ENCODE measurements at regions not wholly inside any gene's neighbourhood (a gene's known extent, or its start where the extent isn't known, plus 50 kb on each side); places are given as distances from the start of the nearest gene placed in this dataset.
"Not testable (repeated sequence)": the region's sequence is repeated elsewhere in the genome, so short reads cannot be mapped to it uniquely, and the experiment has no call there.

DNA sequence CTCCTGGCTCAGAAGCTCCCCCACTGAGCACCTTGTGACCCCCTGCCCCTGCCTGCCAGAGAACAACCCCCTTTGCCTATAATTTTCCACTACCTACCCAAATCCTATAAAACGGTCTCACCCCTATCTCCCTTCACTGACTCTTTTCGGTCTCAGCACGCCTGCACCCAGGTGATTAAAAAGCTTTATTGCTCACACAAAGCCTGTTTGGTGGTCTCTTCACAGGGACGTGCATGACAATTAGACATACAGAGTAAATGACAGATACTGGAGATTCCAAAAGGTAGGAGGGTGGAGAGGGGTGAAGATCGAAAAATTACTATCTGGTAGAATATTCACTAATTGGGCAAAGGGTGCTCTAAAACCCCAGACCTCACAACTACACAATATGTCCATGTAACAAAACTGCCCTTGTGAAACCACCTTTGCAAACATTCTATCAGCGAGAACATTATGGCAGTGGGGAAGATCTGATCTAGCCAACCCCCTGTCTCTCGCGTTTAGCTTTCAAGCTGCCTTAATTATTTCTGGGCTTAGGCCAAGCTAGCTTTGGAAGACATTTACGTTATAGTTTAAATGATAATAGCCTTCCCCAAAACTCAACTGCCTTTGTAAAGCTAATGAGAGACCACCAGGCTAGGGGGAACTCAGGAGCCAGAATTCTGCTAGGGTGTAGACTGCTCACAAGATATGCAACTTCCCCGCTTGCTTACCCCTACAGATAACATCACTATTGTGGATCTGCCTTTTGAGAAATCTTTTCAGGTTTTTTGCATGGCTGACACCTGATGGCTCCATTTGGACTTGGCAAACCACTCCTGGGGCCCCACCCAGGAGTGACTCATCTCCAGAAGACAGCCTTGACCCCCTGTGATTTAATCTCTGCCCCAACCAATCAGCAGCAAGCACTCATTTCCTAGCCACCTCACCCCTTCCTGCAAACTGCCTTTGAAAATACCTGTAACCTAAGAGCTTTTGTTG, 1534.0 kb upstream of the SPRY2 start:
- DNase-seq, result no peak

GRCh38 chr13:81874253-81874652, 1533.3 kb upstream of the SPRY2 start:
- DNase-seq, result no peak

DNA sequence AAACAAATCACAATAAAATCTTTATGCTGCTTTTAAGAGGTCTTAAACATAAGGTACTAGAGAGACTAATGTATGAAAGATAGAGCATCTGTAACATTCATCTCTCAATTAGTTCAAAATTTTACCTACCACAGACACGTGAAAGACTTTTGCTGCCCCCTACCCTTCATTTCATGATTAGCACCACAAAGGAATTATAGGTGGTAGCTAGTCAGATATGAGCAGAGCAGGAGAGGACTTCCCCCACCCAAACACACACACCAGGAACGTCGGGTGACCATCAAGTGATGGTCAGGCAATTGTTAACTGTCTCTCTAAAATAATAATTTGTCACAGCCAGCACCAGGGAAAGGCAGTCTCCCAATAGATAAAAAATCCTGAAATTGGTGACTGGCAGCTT, 1531.7 kb upstream of the SPRY2 start:
- peak; percentile 11 for DNase-seq

DNA sequence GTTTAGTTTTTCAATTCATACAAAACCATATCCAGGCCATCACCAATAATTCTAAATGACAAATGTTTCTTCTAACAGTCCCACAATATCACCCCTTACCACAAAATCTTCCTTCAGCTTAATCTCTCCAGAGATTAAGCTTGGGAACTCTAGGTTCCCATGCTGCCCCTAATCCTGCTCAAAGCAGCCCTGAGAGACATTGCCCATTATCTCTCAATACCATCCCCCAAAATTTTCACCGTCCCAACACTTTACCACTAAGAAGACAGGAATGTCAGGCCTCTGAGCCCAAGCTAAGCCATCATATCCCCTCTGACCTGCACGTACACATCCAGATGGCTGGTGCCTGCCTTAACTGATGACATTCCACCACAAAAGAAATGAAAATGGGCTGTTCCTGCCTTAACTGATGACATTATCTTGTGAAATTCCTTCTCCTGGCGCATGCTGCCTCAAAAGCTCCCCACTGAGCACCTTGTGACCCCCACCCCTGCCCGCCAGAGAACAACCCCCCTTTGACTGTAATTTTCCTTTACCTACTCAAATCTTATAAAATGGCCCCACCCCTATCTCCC, 1530.9 kb upstream of the SPRY2 start:
- not testable (repeated sequence) for DNase-seq

GRCh38 chr13:81848291-81848690, 1507.4 kb upstream of the SPRY2 start:
- no peak for DNase-seq

DNA sequence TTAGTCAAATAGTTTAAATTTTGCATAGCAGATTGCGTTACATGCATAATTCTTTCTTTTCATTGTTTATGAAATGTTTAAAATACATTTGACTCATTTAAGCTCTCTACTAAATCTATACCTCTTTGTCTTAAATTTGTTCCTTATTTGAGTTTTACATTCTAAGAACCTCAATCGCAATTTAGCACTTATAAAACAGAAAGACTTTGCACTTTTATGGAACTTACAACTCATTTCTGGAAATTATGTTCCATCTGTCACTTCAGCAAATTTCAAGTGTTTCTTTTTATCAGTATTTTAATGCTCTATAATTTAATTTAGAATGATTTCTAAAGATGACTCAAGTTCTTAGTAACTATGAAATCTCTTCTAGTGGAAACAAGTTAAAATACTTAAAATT, 1505.8 kb upstream of the SPRY2 start:
- DNase-seq, result no peak

DNA sequence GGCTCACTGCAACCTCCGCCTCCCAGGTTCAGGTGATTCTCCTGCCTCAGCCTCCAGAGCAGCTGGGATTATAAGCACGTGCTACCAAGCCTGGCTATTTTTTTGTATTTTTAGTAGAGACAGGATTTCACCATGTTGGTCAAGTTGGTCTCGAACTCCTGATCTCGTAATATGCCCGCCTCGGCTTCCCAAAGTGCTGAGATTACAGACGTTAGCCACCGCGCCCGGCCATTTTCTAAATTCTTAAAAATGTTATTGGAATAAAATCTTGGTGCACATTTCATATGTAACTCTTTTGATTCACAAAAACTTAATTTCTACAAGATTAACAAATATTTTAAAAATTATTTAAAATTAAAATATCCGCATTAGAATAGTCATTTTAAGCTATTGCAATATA, 1480.3 kb upstream of the SPRY2 start:
- DNase-seq, result no peak

GRCh38 chr13:81800433-81800832, 1459.5 kb upstream of the SPRY2 start:
- no peak for DNase-seq

DNA sequence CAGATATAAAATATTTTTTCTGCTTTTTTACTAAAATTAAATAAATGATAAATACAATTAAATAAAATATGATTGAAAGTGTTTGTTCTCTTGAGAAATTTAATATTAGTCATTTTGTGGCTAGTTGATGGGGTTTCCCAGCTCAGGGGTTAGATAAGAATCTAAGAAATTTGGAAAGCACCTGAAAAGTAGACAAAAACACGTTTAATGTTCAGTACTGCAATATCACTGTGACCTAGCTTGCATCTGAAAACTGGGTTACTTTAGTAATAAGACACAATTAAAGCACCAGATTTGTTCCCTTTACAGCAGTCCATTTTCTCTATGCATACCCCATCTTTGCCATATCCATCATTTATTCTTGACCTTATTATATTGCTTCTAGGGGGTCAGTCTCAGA, 1454.8 kb upstream of the SPRY2 start:
- no peak for DNase-seq

DNA sequence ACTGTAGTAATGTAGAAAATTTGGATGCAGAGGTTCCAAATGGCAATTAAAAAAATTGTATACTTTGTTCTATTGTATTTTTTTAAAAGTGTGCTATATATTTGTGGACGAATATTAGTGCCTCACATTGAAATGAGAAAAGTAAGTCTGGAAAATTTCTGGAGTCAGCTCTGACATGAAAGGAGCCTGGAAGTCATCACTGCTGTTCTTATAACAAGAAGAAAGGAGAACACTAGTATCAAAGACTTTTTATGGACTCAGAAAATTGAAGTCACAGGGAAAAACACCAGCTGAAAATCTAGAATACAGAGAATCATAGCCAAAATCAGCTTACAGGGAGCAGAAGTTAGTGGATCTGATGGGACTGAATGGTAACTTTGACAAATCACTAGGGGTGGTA, 1450.7 kb upstream of the SPRY2 start:
- no peak for DNase-seq

DNA sequence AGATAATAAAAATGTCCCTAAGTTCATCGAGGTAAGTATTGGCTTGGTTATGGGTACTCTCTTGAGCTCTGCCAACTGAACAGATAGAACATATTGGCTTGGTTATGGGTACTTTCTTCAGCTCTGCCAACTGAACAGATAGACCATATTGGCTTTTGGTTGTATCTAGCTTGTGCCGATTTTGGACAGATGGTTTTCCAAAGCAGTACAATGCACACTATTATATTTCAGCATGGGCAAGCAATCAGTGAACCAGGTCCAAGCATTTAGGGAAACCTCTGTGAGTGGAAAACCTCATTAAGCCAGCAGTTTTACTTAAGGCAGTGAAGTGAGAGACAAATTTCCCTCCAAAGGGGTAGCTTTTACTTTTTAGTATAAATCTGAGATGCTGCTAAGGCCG, 1440.5 kb upstream of the SPRY2 start:
- DNase-seq, result no peak

DNA sequence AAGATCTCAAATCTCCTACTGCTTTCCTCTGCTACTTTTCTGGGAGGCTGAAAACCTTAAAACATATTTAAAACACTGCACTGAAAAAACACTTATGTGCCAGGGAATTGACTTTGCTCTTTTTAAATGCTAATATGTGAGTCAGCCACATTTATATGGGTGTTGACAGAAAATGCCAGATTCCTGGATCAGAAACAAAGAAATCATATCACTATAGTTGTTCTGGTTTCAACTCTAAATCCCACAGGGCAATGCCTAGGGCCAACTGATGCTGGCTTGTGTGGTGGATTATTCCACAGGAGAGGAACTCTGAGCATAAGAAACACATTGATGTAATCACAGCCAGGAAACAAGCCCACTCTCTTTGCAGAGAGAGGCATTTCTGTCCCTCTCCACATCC, 1439.0 kb upstream of the SPRY2 start:
- no peak for DNase-seq

GRCh38 chr13:81778350-81778749, 1437.4 kb upstream of the SPRY2 start:
- DNase-seq, result no peak

- DNase-seq, result no peak
Measured at GRCh38 chr13:81773263-81773662, 1432.3 kb upstream of the SPRY2 start.

DNA sequence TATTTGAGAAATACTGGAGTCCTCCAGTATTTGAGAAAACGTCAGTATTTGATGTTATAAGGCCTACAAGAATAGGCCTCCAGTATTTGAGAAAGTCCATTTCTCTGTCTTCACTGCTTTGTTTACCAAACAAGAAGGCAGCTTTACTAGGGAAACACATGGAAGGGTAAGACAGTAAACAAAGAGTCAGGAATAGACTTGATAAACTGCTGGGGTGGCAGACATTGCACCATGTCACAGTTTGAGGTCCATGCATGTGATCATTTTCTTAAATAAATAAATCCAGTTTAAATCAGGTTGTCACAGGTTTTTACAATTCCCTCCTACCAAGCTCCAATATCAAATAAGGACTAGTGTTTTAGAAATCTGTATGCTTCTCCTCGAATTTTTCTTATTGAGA, 1431.0 kb upstream of the SPRY2 start:
- DNase-seq, result no peak

DNA sequence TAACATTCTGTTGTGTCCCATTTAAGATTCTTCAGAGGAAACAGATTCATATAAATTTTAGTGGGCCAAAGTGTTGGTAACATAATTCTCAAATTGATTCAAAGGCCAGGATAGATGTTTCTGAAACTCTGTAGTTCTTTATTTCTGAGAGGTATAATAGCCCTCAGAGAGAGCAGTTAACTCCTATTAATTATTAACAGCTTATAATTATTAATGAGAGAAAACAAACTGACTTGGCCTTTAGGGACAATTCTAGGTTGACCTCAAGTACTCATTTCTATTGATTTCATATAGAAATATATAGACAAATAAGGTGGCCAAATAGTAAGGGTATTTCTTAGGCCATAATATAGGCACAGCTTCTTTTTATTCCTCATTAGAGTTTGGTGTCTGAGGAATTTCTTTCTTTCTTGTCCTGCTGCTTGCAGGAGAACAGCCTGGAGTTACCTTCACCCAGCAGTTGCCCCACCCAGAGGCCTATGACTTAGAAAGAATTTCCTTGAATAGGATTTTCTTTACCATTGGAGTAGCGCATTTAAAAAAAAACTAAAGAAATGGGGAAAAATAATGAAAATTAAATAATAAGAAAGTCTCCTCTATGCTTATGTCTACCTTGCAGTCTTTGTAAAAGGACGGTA, 1430.1 kb upstream of the SPRY2 start:
- no peak for DNase-seq

DNA sequence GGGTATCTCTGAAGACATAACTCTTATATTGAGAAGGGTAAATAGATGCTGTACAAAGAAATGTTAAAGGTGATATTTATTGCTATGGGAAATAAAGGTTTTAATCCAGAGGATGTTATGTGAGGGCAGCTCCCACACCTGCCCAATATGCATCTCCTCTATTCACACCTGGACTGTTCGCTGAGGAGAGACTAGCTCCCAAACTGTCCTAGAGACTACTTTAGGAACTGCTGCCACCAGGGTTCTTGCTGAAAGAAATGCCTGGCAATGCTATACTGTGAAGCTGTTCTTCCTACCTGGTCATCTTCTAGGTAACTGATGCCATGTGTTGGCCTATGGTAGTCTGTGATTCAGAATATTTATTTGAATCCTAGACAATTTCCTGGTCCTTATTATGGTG, 1421.5 kb upstream of the SPRY2 start:
- DNase-seq, result no peak

- DNase-seq, result no peak
Measured at GRCh38 chr13:81760316-81760715, 1419.4 kb upstream of the SPRY2 start.

DNA sequence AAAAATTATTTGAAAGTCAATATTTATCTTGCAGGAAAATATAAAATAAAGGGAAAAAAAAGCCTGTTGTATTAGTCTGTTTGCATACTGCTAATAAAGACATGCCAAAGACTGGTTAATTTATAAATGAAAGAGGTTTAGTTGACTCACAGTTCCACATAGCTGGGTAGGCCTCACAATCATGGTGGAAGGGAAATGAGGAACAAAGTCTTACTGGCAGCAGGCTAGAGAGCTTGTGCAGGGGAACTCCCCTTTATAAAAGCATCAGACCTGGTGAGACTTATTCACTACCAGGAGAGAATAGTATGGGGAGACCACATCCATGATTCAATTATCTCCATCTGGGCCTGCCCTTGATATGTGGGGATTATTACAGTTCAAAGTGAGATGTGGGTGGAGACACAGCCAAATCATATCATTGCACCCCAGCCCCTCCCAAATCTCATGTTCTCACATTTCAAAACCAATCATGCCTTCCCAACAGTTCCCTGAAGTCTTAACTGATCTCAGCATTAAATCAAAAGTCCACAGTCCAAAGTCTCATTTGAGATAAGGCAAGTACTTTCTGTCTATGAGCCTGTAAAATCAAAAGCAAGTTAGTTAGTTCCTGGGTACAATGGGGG, 1416.5 kb upstream of the SPRY2 start:
- no peak for DNase-seq

GRCh38 chr13:81745391-81745790, 1404.5 kb upstream of the SPRY2 start:
- DNase-seq, result peak; percentile 21

DNA sequence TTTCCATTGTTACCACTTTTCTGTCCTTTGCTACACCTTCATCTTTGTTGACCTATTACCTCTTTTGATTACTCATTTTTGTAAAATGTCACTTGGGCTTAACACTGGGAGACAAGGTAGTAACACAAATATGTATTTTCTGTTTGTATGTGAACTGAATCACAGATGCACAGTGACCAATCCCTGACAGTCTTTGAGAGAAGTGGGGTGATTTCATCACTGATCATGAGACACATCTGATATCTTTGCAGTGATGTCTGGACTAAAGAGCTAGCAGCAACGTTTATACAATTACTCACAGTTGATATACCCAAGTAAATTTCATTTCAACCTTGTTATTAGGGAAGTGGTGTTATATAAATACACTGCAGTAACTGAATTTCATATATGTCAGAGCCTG, 1397.4 kb upstream of the SPRY2 start:
- no peak for DNase-seq

GRCh38 chr13:81726037-81726726, 1385.3 kb upstream of the SPRY2 start:
- no peak for DNase-seq

DNA sequence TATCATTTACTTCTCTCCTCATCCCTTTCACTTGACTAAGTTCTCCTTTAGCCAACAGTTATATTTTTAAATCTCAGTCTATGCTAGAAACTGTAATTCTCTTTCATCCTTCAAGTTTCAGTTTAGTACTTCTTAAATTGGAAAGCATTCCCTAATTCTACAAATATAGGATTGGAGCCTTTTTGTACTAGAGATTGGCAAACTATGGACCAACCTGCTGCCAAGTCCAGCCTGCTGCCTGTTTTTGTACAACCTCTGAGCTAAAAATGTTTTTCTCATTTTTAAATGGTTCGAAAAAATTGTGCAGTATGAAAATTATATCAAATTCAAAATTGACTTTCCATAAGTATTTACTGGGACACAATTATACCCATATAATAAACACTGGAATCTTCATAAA, 1381.5 kb upstream of the SPRY2 start:
- no peak for DNase-seq
